Fibroblast of skin of left biceps (primary cell): ENCODE measurements at regions not wholly inside any gene's neighbourhood (a gene's known extent, or its start where the extent isn't known, plus 50 kb on each side); places are given as distances from the start of the nearest gene placed in this dataset.

ENCODE experiments used
- DNase-seq, 2 experiments: peaks; one replicate each; pipeline ENCODE4 v3.0.0-alpha.2; 2013; ENCODE audit warnings: low read depth in 2 of 2

DNA sequence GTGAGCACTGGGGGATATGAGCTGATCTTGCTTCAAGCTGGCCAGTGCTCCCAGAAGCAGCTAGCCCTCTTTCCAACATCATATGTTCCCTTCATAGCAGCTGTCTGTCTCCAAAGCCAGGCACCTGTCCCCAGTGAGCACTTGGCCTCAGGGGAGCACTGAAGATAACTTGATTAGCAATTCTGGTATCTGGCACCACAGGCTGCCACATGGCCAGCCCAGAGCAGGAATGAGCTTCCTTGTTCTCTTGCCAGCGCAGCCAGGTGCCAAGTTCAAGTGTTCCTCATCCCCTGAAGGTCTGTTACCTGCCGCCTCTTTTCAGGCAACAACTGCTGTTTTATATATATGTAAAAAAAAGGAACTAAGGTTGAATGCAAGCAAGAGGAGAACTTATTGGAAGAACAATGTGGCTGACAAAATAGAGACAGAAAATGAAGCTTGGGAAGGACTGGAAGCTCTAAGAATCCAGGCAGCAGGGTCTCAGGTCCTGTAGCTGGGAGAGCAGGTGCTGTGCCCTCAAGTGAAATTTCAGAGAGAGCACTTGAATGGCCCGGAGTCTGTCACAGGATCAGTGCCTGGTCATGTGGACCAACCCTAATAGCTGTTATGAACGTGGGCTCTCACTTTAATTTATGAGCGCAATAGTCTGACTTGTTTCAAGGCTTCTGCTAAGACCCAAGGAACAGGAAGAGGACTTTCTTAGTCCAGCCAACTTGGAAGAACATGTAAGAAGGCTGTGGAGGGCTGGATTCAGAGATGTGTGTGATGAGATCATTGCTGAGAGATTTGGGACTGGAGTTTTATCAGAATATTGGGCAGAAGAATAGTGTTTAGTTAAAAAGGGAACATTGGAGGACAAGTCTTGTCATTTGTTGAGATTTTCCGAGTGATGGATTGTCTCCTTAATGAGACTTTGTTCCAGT, 267.2 kb downstream of the GLRX3 start:
- no peak for DNase-seq

DNA sequence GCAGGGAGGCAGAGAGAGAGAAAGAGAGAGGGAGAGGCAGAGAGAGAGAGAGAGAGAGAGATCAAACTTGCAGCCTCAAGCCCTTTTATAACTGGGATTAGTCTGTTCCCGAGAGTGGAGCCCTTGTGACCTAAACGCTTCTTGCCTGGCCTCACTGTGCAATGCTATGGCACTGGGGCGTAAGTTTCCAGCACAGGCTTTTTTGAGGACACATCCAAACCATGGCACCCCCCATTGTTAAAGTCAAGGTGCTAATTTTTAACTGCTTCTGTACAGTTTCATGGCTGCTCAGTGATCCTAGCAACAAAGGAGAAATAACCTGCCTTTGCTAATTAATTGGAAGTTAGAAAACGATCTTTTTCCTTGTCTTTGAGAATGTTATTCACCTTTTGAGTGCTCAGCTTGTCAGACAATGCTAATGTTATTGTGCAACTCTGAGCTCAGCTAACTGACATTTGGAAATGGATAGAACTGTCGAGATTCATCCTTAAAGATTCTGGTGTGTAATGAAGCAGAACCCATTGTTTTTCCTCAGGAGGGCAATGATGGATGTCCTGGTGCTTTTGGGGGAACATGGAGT, 268.4 kb downstream of the GLRX3 start:
- no peak for DNase-seq

DNA sequence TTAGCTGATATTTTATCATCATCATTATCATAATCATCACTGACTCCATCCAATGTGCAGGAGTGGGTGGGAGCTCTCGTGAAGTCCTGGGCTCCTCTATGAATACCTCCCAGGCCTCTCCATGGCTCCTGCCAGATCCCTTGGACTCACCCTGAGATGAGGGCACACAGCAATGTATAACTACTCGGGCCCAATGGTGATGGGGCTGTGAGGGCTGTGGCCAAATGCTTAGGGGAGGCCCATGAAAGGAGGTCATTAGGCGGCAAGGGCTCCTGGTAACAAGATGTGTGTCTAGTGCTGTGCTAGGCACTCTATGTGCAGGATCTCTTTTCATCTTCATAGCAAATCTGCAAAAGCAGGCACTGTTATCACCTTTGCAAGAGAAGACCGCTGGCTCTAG, 270.9 kb downstream of the GLRX3 start:
- no peak for DNase-seq

DNA sequence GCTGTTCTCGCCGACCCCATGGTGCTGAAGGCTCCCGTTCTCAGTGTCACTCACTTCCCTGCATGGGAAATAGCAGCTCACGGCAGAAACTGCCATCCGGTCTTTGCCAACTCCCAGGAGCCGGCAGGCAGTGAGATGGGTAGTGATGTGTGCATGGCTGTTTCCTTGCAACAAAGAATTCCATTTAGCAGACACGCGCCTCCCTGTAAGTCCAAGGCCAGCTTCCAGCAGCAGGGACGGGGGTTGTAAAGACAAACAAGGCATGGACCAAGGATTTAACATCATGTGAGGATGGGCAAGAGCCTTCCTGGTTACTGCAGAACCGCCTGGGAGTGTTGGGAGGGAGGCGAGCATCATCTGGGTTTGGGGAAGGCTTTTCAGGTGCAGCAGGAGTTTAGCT, 273.1 kb downstream of the GLRX3 start:
- no peak for DNase-seq

DNA sequence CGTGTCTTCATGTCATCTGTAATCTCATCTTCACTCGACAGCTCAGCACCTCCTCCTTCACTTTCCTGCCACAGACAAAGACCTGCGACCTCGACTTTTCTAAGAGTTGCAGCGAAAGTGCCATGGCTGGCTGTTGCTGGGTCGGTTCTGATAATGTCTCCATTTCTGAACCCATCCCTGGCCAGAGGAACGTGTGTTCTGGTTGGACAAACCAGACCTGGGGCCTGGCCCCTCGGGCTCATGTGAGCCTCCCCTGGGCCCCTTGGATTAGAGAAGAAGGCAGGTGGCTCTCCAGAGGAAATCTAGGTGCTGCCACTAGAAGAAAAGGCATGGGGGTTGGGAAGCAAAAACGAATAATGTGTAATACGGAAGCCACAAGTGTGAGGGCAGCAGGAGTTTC, 273.7 kb downstream of the GLRX3 start:
- DNase-seq: no peak

GRCh38 chr10:130411496-130412085, 275.4 kb downstream of the GLRX3 start:
- DNase-seq: no peak

DNA sequence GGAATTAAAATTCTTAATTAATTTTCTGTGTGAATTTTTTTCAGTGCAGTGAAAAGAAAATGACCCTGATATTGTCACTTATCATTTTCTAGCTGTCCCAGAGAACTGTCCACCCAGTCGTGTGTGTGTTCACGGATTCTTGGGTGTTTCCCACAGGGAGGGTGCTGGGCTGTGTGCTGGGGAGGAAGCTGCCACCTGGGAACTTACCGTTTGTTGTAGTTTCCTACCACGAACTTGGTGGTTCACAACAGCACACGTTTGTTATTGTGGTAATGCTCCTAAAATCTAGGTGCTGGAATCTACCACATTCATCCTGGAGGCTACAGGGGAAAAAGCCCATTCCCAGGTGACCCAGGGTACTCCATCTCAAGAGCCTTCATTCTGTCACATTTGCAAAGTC, 276.1 kb downstream of the GLRX3 start:
- DNase-seq: no peak

GRCh38 chr10:130416334-130417150, 280.4 kb downstream of the GLRX3 start:
- DNase-seq: no peak

DNA sequence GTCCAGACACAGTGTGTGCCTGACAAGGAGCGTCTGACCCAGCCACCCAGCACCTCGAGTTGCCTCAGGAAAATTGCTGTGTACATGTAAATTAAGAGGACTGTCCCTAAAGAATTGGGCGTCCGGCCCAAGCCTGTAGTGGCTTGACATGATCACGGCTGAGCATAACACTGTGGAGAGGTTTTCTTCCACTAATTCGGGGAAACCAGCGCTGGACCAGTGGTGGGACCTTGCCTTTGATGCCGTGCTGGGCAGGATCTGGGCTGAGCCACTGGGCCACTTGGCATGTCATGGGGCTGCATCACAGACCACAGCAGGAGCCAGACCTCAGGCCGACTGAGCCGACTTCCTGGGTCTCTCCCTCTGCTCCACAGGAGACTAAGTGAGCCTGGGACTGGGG, 282.5 kb downstream of the GLRX3 start:
- DNase-seq: no peak

DNA sequence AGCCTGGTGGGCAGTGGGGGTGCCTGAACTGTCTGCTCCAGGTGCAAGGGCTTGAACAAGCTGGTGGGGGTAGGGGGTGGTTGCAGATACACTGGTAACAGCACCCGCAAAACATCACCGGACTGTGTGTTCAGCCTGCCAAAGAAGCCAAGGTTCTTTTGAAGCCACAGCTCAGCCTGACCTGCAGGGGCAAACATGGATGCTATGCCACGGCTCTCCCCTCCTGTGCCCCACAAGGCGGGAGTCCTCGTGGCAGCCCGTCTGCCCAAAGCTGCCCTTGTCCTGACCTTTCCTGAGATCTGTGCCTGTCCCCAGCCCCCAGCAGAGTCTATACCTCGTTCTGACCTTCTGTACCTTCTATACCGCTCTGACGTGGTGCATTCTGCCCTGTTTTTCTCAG, 285.7 kb downstream of the GLRX3 start:
- no peak for DNase-seq

DNA sequence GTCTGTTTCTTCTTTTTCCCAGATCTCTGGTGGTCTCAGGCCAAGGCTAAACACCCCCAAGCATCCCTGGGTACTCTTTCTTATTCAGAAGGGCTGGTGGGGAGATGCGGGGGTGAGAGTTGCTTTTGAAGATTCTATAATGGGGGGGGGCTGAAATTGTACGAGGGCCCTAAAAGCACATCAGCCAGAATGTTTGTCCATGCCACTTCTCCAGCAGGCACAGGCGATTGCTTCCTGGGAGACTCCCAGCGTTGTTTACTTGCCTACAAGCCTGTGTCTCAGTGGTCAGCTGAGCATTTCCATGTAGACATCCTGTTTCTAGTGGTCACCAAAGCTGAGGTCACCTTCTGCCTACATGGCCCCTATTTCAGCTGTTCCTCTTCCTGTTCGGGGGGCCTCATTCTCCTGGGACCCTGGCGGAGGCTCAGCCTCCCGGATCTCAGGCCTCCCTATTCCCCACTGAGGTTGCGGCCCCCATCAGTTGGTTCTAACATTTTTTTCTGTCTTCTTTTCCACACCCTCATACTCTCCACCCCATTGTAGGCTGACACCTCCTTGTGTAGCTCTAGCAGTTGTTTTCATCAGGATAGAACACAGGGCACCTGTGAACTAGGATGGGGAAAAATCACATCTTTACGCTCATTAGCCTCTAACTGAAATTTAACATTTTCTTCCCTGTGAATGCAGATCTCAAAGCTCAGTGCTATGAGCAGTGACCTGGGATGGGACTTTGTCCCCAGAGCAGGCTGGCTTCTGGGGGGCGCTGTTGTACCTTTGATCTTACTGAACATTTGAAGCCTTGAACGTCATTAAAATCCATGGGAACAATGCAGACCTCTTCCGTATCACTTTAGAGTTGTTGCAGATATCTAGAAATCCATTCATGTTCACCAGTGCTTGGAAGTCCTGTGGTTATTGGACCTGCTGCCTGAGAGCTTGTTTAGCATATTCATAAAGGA, 286.5 kb downstream of the GLRX3 start:
- DNase-seq: no peak

GRCh38 chr10:130423455-130424305, 287.5 kb downstream of the GLRX3 start:
- no peak for DNase-seq

GRCh38 chr10:130424418-130424817, 288.2 kb downstream of the GLRX3 start:
- no peak for DNase-seq

DNA sequence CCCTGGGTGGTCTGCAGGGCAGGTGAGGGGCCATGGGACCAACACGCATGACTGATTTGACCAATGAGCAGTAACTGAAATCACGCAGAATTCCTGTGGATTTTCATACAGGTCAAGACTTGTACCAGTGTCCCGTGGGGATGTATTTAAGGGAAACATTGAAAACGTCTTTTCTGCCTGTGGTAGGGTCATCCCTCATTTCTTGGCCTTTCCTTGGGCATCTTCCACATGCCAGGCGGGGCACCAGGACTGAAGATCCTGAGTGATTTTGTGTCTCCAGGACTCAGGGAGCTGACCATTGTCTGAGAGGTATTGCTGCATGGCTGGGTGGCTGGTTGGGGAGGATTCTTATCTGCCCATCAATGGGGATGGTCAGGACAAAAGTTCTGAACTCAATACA, 289.0 kb downstream of the GLRX3 start:
- no peak for DNase-seq

DNA sequence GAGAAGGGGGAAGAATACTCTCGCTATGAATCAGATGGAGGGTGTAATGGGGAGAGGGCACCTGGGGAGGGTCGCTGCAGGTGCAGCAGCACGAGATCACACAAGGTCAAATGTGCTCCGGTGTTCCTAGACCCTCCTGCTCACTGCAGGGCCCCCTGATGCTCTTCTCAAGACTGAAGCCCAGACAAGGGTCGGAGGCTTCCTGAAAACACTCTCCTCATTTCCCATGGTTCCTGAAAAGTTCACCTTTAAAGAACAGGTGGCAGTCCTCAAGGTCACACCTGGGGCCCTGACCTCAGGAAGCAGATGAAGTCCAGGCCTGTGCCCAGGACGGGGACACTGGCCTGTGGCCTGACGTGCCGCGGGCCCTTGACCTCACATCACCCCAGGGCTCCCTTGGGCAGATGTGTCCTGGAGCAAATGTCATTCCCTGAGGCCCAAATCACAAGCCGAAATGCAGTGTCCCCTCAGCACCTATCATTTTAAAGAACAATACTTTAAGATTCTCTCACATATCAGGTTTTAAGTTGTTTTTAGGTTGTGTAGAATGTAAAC, 289.8 kb downstream of the GLRX3 start:
- DNase-seq: no peak

GRCh38 chr10:130427216-130427722, 291.1 kb downstream of the GLRX3 start:
- no peak for DNase-seq

DNA sequence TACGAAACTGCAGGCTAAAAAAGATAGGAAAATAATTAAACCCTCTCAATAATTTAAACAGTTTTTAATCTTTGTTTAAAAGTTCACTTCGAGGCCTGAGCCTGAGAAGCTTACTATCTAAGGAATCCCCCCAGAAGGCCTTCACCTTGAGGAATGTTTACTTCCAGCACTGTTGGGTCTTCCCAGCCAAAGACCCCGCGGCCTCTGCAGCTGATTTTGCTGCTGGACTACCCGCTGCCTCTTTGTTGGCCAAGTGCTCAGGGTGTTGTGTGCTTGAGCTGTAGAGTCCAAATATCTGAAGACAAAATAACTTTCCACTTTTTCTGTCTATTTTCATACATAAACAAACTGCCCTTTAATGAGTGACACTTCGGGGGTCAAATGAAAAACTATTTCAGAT, 292.7 kb downstream of the GLRX3 start:
- DNase-seq: no peak

DNA sequence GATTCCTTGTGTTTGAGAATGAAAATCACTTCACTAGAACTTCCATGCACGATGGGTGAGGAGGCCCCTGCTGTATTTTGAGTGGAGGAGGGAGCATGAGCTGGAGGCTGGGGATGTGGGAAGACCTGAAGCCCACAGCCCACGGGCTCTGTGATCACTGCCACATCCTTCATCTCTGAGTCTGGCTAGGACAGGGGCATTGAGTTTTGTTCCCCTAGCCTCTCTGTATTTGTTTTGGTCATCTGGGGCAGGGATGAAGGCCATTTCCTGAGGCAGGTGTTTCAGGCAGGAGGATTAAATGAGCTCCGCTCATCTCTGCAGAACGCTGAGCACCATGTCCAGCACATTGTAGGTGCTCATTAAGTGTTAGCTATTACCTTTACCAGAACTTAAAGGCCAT, 293.6 kb downstream of the GLRX3 start:
- no peak for DNase-seq

- no peak for DNase-seq
Measured at GRCh38 chr10:130430291-130430690, 294.1 kb downstream of the GLRX3 start.
